CD14-positive monocyte (primary cell): ENCODE measurements at regions not wholly inside any gene's neighbourhood (a gene's known extent, or its start where the extent isn't known, plus 50 kb on each side); places are given as distances from the start of the nearest gene placed in this dataset.

Experiments
- DNase-seq, 3 donors: peaks; one replicate each; pipeline ENCODE4 v3.0.0-alpha.2; 2011 to 2022
- H2AFZ ChIP-seq: 2 replicates; pipeline ENCODE4 v1.6.0; 2012; ENCODE audit warnings: mild to moderate bottlenecking, low read depth, low read length, inconsistent platforms; ENCODE audit not compliant: insufficient read depth, poor library complexity, severe bottlenecking
- H3K27ac ChIP-seq, 2 donors: 1 replicate in 1 of 2; 2 replicates in 1 of 2; pipeline ENCODE4 v1.5.1; 2012 to 2013; ENCODE audit warnings: low read length in 2 of 2, control low read depth in 1 of 2, inconsistent platforms in 1 of 2, low read depth in 1 of 2, mild to moderate bottlenecking in 1 of 2
- H3K27me3 ChIP-seq, 2 donors: one replicate each; pipeline versions ENCODE4 v1.6.0 to v1.6.1; 2011 to 2013; ENCODE audit warnings: low read length in 2 of 2; ENCODE audit not compliant: control insufficient read depth in 2 of 2, insufficient read depth in 2 of 2
- H3K36me3 ChIP-seq, 2 donors: replicated peaks in 1 of 2; 1 replicate in 1 of 2; 2 replicates in 1 of 2; pipeline versions ENCODE4 v1.5.1 to v1.6.1; 2012 to 2013; ENCODE audit warnings: low read length in 2 of 2, control low read depth in 1 of 2, inconsistent platforms in 1 of 2, mild to moderate bottlenecking in 1 of 2; ENCODE audit not compliant: insufficient read depth in 2 of 2, control insufficient read depth in 1 of 2
- H3K4me1 ChIP-seq, 2 donors: 1 replicate in 1 of 2; 2 replicates in 1 of 2; pipeline versions ENCODE4 v1.5.1 to v1.6.1; 2012 to 2013; ENCODE audit warnings: low read length in 2 of 2, control low read depth in 1 of 2, inconsistent platforms in 1 of 2, mild to moderate bottlenecking in 1 of 2, moderate library complexity in 1 of 2; ENCODE audit not compliant: insufficient read depth in 2 of 2, control insufficient read depth in 1 of 2
- H3K4me2 ChIP-seq: replicated peaks from 2 replicates; pipeline ENCODE3; 2012; ENCODE audit warnings: low read length, moderate library complexity, mild to moderate bottlenecking; ENCODE audit not compliant: poor library complexity, severe bottlenecking; ENCODE audit errors: extremely low read depth
- H3K4me3 ChIP-seq, 3 experiments: fragments of 200-600 bp in 1 of 3; sonication (generic) in 1 of 3; replicated peaks in 1 of 3; 1 replicate in 2 of 3; 2 replicates in 1 of 3; pipeline ENCODE4 v1.5.1; 2011 to 2013; ENCODE audit warnings: low read length in 3 of 3, mild to moderate bottlenecking in 3 of 3, control low read depth in 2 of 3, low read depth in 2 of 3, inconsistent platforms in 1 of 3, moderate library complexity in 1 of 3
- H3K79me2 ChIP-seq: 2 replicates; pipeline ENCODE4 v1.6.0; 2012; ENCODE audit warnings: mild to moderate bottlenecking, control low read depth, inconsistent platforms, low read length, moderate library complexity; ENCODE audit not compliant: insufficient read depth
- H3K9ac ChIP-seq: 2 replicates; pipeline ENCODE4 v1.6.0; 2017; ENCODE audit warnings: low read length, mild to moderate bottlenecking; ENCODE audit not compliant: insufficient read depth, poor library complexity, severe bottlenecking
- H3K9me3 ChIP-seq, 2 donors: replicated peaks in 1 of 2; 1 replicate in 1 of 2; 2 replicates in 1 of 2; pipeline versions ENCODE4 v1.5.1 to v1.6.1; 2012 to 2013; ENCODE audit warnings: low read length in 2 of 2, control low read depth in 1 of 2; ENCODE audit not compliant: control insufficient read depth in 1 of 2, insufficient read depth in 1 of 2
- H4K20me1 ChIP-seq: 2 replicates; pipeline ENCODE4 v1.6.0; 2012; ENCODE audit warnings: mild to moderate bottlenecking, low read length, control low read depth, moderate library complexity; ENCODE audit not compliant: insufficient read depth
- H3K27ac Mint-ChIP-seq, 7 donors: one replicate each; pipeline ENCODE4 v1.8.0; 2020; ENCODE audit warnings: mild to moderate bottlenecking in 7 of 7, mixed read lengths in 7 of 7, moderate library complexity in 6 of 7, inconsistent platforms in 2 of 7
- H3K27me3 Mint-ChIP-seq, 3 donors: one replicate each; pipeline ENCODE4 v1.8.0; 2021 to 2022; ENCODE audit warnings: low read depth in 3 of 3, mild to moderate bottlenecking in 3 of 3, mixed read lengths in 3 of 3, moderate library complexity in 3 of 3, inconsistent platforms in 1 of 3
- H3K36me3 Mint-ChIP-seq, 2 donors: one replicate each; pipeline ENCODE4 v1.8.0; 2020; ENCODE audit warnings: mixed read lengths in 2 of 2, inconsistent platforms in 1 of 2, mild to moderate bottlenecking in 1 of 2
- H3K4me1 Mint-ChIP-seq: one replicate; pipeline ENCODE4 v1.8.0; 2020; ENCODE audit warnings: mild to moderate bottlenecking, mixed read lengths
- H3K4me3 Mint-ChIP-seq, 2 donors: one replicate each; pipeline ENCODE4 v1.8.0; 2020; ENCODE audit warnings: mild to moderate bottlenecking in 2 of 2, mixed read lengths in 2 of 2, moderate library complexity in 1 of 2
- H3K9me3 Mint-ChIP-seq, 7 donors: one replicate each; pipeline ENCODE4 v1.8.0; 2020 to 2022; ENCODE audit warnings: mixed read lengths in 7 of 7, mild to moderate bottlenecking in 6 of 7, moderate library complexity in 6 of 7, inconsistent platforms in 2 of 7
- CTCF ChIP-seq: fragments of 200-600 bp; IDR thresholded peaks from one replicate; pipeline ENCODE4 v1.8.0; 2022; ENCODE audit warnings: antibody characterized with exemption, mild to moderate bottlenecking
- WGBS: methylation state at CpG from one replicate; pipeline ENCODE4 v1.1.5; 2013; ENCODE audit warnings: missing lambda C conversion rate; ENCODE audit not compliant: insufficient coverage; 5-methylcytosine and 5-hydroxymethylcytosine counted together
- intact Hi-C, 2 donors: fragments of 100-400 bp; cut with micrococcal nuclease; formaldehyde crosslinking; loops; one replicate each; pipeline versions ENCODE4 v1.15.0 to v1.15.1; 2023

DNA sequence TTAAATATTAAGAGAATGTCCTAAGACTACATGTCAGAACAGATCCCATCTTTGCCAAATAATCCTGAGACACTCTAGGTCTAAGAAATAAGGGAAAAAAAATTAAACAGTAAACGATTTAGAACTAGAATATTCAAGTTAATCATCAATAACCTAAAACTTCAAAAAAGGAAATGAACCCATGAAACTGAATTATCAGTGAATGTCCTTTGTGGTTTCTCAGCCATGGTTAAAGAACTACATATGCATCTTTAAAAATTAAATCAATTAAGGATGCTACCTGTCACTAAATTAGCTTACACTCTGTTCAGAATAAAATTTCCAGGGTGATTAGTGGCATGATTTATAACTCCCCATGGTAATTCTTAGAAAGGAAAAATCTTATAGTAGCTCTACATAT is 850.0 kb upstream of the C9orf72 start:
- H3K4me1 Mint-ChIP-seq, result no peaks in the 10 kb centered on the region
- H2AFZ ChIP-seq, result no peak overlapping the region
- intact Hi-C loops, result no loop called here
- WGBS, result no CpG with 5 or more reads among the region's 1 CpG
- H3K9me3 ChIP-seq, result no peaks in the 10 kb centered on the region
- H3K36me3 Mint-ChIP-seq, result no peaks in the 10 kb centered on the region
- no peak overlapping the region for H3K27ac ChIP-seq
- H3K36me3 ChIP-seq, result no peaks in the 10 kb centered on the region
- no peaks in the 10 kb centered on the region for H4K20me1 ChIP-seq
- TF ChIP-seq CTCF, result no peak
- no peak overlapping the region for H3K9ac ChIP-seq
- no peaks in the 10 kb centered on the region for H3K27me3 ChIP-seq
- H3K79me2 ChIP-seq, result no peaks in the 10 kb centered on the region
- DNase-seq, result no peak
- no peak overlapping the region for H3K4me2 ChIP-seq
- H3K27me3 Mint-ChIP-seq, result no peaks in the 10 kb centered on the region
- no peak overlapping the region for H3K4me3 ChIP-seq
- H3K27ac Mint-ChIP-seq, result no peak overlapping the region
- no peak overlapping the region for H3K4me3 Mint-ChIP-seq
- H3K9me3 Mint-ChIP-seq, result peaks cover 0 to 6% (median 0%) of the 10 kb centered on the region in 7 donors
- no peaks in the 10 kb centered on the region for H3K4me1 ChIP-seq

DNA sequence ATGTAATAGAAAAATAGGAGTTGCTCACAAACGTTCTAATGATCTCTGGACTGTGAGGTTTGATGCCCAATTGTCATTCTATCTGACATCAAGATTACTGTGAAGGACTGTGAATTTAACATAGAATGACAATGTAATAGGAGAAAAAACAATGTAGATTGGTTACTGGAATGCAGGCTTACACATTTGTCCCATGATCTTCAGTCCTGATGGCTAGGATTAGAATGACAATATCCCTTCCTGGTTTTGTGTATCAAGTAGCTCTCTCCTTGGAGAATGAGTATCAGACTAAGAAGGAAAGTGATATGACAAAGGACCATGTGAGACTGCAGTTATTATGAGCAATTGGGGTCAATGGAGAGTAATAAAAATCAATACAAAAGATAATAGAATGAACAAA is 862.2 kb upstream of the C9orf72 start:
- no peak overlapping the region for H3K4me2 ChIP-seq
- intact Hi-C loops, result no loop called here
- Mint-ChIP-seq H3K36me3 (no peaks in the 10 kb centered on the region), H3K4me1 (no peaks in the 10 kb centered on the region), H3K9me3 (peaks cover 0 to 13% (median 5%) of the 10 kb centered on the region in 7 donors), H3K27ac (no peak overlapping the region), H3K4me3 (no peak overlapping the region), H3K27me3 (no peaks in the 10 kb centered on the region)
- H3K27ac ChIP-seq, result no peak overlapping the region
- no CpG with 5 or more reads among the region's 1 CpG for WGBS
- no peaks in the 10 kb centered on the region for H3K36me3 ChIP-seq
- no peak overlapping the region for H3K9ac ChIP-seq
- no peaks in the 10 kb centered on the region for H3K79me2 ChIP-seq
- no peak overlapping the region for H2AFZ ChIP-seq
- no peaks in the 10 kb centered on the region for H4K20me1 ChIP-seq
- no peaks in the 10 kb centered on the region for H3K4me1 ChIP-seq
- no peaks in the 10 kb centered on the region for H3K27me3 ChIP-seq
- TF ChIP-seq CTCF, result no peak
- H3K4me3 ChIP-seq, result no peak overlapping the region
- peaks cover 7 to 14% of the 10 kb centered on the region in 2 donors for H3K9me3 ChIP-seq
- DNase-seq, result no peak
